H54 (cell line): ENCODE measurements at regions not wholly inside any gene's neighbourhood (a gene's known extent, or its start where the extent isn't known, plus 50 kb on each side); places are given as distances from the start of the nearest gene placed in this dataset.

Experiments used
- DNase-seq: peaks from one replicate; pipeline ENCODE4 v3.0.0; 2011; ENCODE audit warnings: low spot score, mixed read lengths; ENCODE audit not compliant: insufficient read length
- FAIRE-seq: peaks from 3 replicates; lab custom pipeline; 2011; peaks lifted over from hg19 to GRCh38; lab: Jason Lieb, UNC
- POLR2A ChIP-seq: IDR thresholded peaks from 2 replicates; pipeline ENCODE4 v1.6.1; 2011; ENCODE audit warnings: low read depth, mild to moderate bottlenecking, low read length

DNA sequence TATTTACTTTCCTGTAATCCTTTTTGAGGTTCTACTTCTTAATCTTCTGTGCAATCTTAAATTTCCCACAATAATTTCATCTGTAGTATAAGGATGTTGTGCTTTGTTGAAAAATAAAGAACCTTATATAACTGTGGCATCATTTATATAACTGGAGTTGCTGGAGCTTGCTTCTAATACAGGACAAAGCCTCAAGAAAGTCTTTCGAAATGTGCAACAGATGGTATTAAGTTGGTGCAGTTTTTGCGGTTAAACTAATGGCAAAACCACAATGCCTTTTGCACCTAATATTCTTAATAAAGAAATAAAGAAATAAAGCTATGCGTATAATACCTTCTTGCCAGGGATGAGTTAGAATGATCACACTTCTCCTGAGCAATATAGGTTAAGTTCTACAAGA lies 180.0 kb downstream of the KITLG start:
- FAIRE-seq (no peak), DNase-seq (no peak)
- TF ChIP-seq POLR2A: no peak

DNA sequence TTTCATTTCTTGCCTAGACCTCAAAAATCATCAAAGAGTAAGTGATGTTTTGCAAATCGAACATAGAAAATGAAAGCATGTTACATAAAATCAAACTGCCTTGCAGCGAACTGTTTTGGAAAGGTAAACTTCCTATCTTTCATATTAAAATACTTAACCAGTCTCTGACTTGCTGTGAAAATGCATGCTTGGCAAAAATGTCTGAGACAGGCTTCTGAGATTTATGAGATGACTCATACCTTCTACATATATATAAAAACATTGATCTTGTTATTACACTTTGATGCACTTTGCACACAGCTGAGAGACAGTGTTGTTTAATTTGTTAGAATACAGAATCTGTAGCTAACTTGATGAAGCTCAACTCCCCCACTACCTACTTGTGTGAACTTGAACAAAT lies 179.1 kb downstream of the KITLG start:
- peak; percentile 77 for FAIRE-seq
- no peak for TF ChIP-seq POLR2A
- no peak for DNase-seq

DNA sequence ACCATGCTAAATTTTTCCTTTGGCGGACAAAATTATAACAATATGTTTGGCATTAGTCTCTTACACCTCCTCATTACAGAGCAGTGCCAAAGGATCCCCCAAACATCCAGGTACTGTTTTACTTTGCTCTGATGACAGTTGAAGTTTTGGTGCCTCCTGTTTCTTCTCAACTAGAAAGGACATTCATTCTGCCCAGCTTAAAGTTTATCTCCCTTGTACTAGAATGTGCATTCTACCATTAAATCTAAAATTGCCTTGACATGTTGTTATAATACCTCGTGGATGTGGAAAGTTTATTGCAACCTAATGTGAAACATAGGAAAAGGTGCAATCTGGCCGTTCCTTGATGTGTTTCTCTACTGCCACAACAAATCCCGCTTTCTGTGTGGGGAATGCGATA lies 173.4 kb downstream of the KITLG start:
- DNase-seq (no peak), FAIRE-seq (no peak)
- no peak for TF ChIP-seq POLR2A

DNA sequence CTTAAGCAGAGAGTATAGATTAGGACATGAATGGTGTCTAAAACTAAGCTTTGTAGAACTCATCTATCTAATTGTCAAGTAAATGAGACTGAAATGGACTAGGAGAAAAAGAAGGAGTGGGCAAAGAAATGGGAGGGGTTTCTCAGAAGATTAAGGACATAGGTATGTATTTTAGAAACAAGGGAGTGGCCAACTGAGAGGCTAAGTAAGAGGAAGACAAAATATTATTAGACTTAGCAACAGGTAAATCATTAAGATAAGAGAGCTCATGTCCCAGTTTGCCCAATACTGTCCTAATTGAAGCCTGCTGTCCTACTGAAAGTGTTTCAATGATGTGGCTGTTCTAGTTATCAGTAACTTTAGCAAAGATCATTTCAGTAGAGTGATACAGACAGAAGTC lies 171.4 kb downstream of the KITLG start:
- TF ChIP-seq POLR2A: no peak
- DNase-seq (no peak), FAIRE-seq (no peak)

DNA sequence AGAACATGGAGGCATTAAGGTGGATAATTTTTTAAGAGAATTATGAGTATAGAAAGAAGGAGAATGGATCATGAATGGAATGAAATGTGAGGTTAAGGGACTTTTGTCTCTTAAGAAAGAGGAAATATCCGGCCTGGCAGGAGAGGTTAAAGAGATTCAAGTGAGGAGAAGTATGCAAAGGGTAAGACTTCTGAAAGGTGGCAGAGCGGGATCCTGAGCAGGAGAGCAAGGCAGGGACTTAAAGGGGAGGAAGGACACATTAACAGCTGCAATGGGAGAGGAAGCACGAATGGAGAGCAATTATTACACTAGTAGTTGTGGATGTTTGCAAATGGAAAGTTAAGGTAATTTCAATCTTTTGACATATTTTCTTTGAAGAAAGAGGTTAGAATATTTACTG lies 171.0 kb downstream of the KITLG start:
- no peak for TF ChIP-seq POLR2A
- FAIRE-seq (no peak), DNase-seq (no peak)

GRCh38 chr12:88411689-88412088 lies 168.6 kb downstream of the KITLG start:
- FAIRE-seq: no peak
- DNase-seq: no peak
- TF ChIP-seq POLR2A: no peak

DNA sequence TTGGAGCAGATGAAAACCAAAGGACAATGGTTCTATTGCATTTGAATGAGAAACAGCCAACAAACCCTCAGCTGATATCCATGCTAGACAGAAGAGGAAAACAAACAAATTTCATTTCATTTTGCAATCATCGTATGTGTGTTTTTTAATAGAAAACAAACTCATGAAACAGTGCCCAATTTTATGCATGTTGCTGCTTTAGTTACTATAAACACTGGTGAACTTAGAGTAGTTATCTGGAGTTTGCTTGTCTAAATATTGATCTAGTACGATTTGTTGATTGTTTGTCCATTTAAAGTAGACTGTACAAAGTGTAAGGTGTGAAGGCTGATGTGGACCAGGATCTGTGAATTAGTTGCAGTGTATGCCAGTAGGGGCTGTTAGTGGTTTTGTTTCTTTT lies 166.6 kb downstream of the KITLG start:
- TF ChIP-seq POLR2A: no peak
- no peak for FAIRE-seq

GRCh38 chr12:88416155-88416554 lies 164.1 kb downstream of the KITLG start:
- FAIRE-seq: peak; percentile 70
- TF ChIP-seq POLR2A: no peak
- DNase-seq: no peak

More for the DNA sequence above, 166.6 kb downstream of the KITLG start:
- no peak for DNase-seq

GRCh38 chr12:88416786-88417185 lies 163.5 kb downstream of the KITLG start:
- FAIRE-seq: peak; percentile 91
- no peak for TF ChIP-seq POLR2A
- no peak for DNase-seq

GRCh38 chr12:88417531-88417930 lies 162.7 kb downstream of the KITLG start:
- FAIRE-seq: no peak
- TF ChIP-seq POLR2A: no peak
- DNase-seq: no peak

- FAIRE-seq: peak; percentile 97
- DNase-seq: no peak
- no peak for TF ChIP-seq POLR2A
Observed at GRCh38 chr12:88418856-88419497, 161.3 kb downstream of the KITLG start.

DNA sequence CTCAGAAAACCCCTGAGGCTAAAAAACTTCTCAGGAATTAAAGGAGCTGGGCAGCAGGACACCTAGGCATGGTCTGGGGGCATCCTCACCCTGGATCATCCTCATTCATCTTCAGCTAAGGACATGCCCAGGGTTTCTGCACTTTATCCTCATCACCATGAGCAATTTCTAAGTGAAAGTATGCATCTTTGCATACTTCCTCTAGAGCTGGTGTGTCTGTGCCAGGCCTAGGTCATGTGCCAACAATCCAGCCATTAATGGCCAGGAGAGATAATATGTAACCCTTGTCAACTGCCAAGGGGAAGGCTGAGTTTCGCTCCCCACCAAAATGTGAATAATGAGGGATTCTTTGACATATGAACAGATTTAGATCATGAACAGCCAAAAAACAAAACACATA lies 160.5 kb downstream of the KITLG start:
- DNase-seq: no peak
- no peak for TF ChIP-seq POLR2A
- peak; percentile 92 for FAIRE-seq

DNA sequence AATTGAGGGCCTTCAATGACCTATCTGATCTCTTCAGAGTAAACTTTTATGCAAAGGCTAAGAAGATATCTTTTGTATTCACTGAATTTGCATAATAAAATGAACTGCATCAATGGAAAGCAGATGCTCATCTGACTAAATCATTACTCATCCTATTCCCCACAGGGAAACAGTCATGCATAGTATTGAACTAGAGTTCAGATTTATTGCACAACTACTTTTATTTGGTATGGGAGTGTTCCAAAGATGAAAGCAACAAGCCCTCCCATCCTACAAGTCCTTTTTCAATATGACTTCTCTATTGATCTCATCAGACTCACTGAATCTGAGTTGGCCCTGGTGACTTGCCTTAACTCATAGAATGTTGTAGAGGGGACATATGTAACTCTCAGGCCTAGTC lies 159.8 kb downstream of the KITLG start:
- FAIRE-seq (peak; percentile 99), DNase-seq (peak; percentile 10)
- TF ChIP-seq POLR2A: no peak

DNA sequence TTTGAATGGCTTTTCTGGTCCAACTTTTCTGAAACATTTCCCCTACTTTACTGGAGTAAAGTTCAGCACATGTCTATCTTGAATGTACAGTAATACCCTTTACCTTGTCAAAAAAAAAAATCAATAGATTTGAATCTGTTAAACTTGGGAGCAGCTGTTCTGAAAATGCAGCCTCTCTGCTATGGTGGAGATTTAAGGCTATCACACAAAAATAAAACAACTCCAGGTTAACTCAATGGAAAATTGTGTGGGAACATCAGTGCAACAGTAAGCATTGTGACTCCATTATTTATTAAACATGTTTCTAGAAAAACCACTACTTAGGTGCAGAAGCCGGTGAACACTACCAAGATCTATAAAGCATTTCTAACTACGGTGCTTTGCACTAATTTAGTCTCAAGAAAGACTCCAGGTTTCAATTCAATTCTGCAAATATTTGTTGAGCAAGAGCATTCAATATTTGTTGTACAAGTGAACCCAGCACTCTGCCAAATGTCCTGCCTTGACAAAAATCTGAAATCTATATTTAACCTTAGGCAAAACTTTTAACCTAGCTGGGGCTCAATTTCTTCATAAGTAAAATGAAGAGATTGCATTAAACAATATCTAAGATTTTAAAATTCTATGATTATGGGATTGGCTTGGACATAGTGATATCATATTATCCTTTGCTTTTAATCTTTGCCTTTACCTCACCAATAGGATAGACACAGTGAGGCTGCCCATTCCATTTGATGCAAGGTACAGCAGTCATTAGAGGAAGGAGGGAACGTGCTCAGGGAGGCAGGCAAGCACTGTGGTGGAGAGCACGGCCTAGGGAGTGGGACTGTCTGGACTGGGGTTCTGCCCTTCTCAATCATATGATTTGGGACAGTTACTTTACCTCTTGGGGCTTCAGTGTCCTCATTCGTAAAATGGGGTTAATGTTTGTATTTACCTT lies 155.2 kb downstream of the KITLG start:
- FAIRE-seq: no peak

More for the DNA sequence above, 155.2 kb downstream of the KITLG start:
- no peak for DNase-seq
- TF ChIP-seq POLR2A: no peak
